ENCODE measurements at regions not wholly inside any gene's neighbourhood (a gene's known extent, or its start where the extent isn't known, plus 50 kb on each side); places are given as distances from the start of the nearest gene placed in this dataset.
"Not testable (repeated sequence)": the region's sequence is repeated elsewhere in the genome, so short reads cannot be mapped to it uniquely, and the experiment has no call there.

- ATAC-seq (no peak), DNase-seq (no peak)
- Histone ChIP-seq H3K4me3 (no peak overlapping the region), H3K36me3 (ENCODE audit: low read depth) (no peaks in the 10 kb centered on the region), H3K4me1 (ENCODE audit: low read depth) (no peaks in the 10 kb centered on the region), H3K9me3 (no peaks in the 10 kb centered on the region)
- TF ChIP-seq CTCF (IDR thresholded peaks at IDR 0.05), result no peak
- intact Hi-C loops (cut with DNase I, micrococcal nuclease), result no loop called here
These were observed 304.7 kb upstream of the SGK1 start for GRCh38 chr6:134622382-134623173.

GRCh38 chr6:134621858-134622257 lies 303.9 kb upstream of the SGK1 start:
- intact Hi-C loops (cut with DNase I, micrococcal nuclease), result no loop called here
- Histone ChIP-seq H3K4me3 (no peak overlapping the region), H3K36me3 (ENCODE audit: low read depth) (no peaks in the 10 kb centered on the region), H3K4me1 (ENCODE audit: low read depth) (no peaks in the 10 kb centered on the region), H3K9me3 (no peaks in the 10 kb centered on the region)
- ATAC-seq (peak; percentile 91), DNase-seq (no peak)
- no peak for TF ChIP-seq CTCF (IDR thresholded peaks at IDR 0.05)

GRCh38 chr6:134619789-134620188 lies 301.9 kb upstream of the SGK1 start:
- H3K4me1 ChIP-seq (ENCODE audit: low read depth), result no peaks in the 10 kb centered on the region
- H3K36me3 ChIP-seq (ENCODE audit: low read depth), result no peaks in the 10 kb centered on the region
- ATAC-seq (no peak), DNase-seq (no peak)
- no peak for TF ChIP-seq CTCF (IDR thresholded peaks at IDR 0.05)
- H3K9me3 ChIP-seq, result no peaks in the 10 kb centered on the region
- no peak overlapping the region for H3K4me3 ChIP-seq
- intact Hi-C loops (cut with DNase I, micrococcal nuclease), result no loop called here

- ATAC-seq (no peak), DNase-seq (no peak)
- TF ChIP-seq CTCF (IDR thresholded peaks at IDR 0.05), result no peak
- intact Hi-C loops (cut with DNase I, micrococcal nuclease), result no loop called here
- Histone ChIP-seq H3K36me3 (ENCODE audit: low read depth) (no peaks in the 10 kb centered on the region), H3K9me3 (no peaks in the 10 kb centered on the region), H3K4me3 (no peak overlapping the region), H3K4me1 (ENCODE audit: low read depth) (no peaks in the 10 kb centered on the region)
These were observed 301.2 kb upstream of the SGK1 start for GRCh38 chr6:134619077-134619476.

- TF ChIP-seq CTCF (IDR thresholded peaks at IDR 0.05), result no peak
- no peak for ATAC-seq
These were observed 296.9 kb upstream of the SGK1 start for GRCh38 chr6:134614606-134615485.

GRCh38 chr6:134612128-134612527 lies 294.2 kb upstream of the SGK1 start:
- H3K36me3 ChIP-seq (ENCODE audit: low read depth); H3K9me3 ChIP-seq; intact Hi-C loops (cut with DNase I, micrococcal nuclease); DNase-seq; ATAC-seq; H3K4me1 ChIP-seq (ENCODE audit: low read depth); H3K4me3 ChIP-seq: not testable (repeated sequence)

More at GRCh38 chr6:134614606-134615485, 296.9 kb upstream of the SGK1 start:
- Histone ChIP-seq H3K9me3 (no peaks in the 10 kb centered on the region), H3K4me1 (ENCODE audit: low read depth) (no peaks in the 10 kb centered on the region), H3K4me3 (no peak overlapping the region), H3K36me3 (ENCODE audit: low read depth) (no peaks in the 10 kb centered on the region)
- intact Hi-C loops (cut with DNase I, micrococcal nuclease), result no loop called here
- no peak for DNase-seq

Data from mucosa of descending colon (tissue), 3 donors.